Right ventricle myocardium superior (tissue), 1 donor: ENCODE measurements at regions not wholly inside any gene's neighbourhood (a gene's known extent, or its start where the extent isn't known, plus 50 kb on each side); places are given as distances from the start of the nearest gene placed in this dataset.
"Not testable (repeated sequence)": the region's sequence is repeated elsewhere in the genome, so short reads cannot be mapped to it uniquely, and the experiment has no call there.

Experiments used
- ATAC-seq: fragments of 200-7000 bp; cut with Tn5 transposase; one replicate; pipeline ENCODE4 v1.9.1; 2020; ENCODE audit warnings: mild to moderate bottlenecking; ENCODE audit not compliant: poor library complexity
- DNase-seq: peaks from one replicate; pipeline ENCODE4 v3.0.0-alpha.2; 2020
- intact Hi-C: fragments of 100-400 bp; cut with DNase I; formaldehyde crosslinking; loops from one replicate; pipeline ENCODE4 v1.11.2; 2022
- donor health status: DM: no; HTN: yes; CAD: no; lungs with severe emphysema.

DNA sequence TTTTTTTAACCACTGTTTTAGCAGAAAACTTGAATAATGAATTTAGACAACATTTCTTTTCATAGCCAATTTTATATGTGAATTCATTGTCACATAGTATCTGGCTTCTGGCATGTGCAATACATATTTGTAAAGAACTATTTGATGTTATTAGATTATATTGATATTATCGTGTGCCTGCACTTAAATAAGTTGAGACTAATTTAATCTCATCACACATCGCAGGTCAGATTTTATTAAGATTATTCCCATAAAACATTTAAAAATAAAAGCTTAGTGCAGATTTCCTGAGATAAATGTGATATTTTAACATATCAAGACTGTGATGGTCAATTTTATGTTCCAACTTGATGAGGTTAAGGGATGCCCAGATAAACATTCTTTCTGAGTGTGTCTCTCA is 1565.3 kb upstream of the LRRTM3 start:
- no peak for ATAC-seq
- intact Hi-C loops = no loop called here

DNA sequence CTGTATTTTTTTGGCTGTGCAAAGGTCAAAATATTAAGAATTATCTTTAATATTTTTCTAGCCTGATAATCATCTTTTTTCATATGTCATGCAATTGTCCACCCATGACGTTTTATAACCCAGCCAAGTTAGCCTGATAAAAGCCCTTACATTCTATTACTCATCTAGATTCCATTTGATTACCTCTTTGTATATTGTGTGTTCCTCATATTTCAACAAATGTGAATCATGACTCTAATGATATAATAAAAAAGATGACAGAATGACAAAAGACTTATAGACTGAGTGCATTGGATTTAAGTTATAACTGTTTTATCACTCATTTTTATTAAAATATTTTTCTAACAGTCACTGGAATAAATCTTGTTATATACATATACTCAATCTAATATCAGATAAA is 1560.0 kb upstream of the LRRTM3 start:
- DNase-seq (no peak), ATAC-seq (no peak)
- intact Hi-C loops = no loop called here

More for the DNA sequence above, 1565.3 kb upstream of the LRRTM3 start:
- DNase-seq = no peak

DNA sequence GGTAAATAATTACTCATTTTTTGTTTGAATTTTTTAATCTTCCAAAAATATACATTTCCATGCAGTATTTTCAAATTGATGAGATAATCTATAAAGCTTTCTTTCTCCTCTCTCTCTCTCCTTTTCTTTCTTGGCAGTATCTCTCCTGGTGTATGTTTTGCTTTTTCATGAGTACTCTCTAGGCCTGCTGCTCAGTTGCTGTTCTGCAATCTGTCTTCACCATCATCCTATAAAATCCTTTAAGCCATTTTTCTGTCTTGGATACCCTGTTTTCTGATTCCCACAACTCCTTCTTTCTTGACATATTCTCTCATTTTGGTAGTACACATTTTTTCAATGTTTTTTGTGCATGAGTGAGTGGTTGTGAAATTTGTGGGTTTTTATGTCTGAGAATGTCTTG is 1558.1 kb upstream of the LRRTM3 start:
- DNase-seq (no peak), ATAC-seq (no peak)
- intact Hi-C loops = no loop called here

- intact Hi-C loops = no loop called here
- DNase-seq (no peak), ATAC-seq (no peak)
Measured at GRCh38 chr10:65375528-65375927, 1550.3 kb upstream of the LRRTM3 start.

DNA sequence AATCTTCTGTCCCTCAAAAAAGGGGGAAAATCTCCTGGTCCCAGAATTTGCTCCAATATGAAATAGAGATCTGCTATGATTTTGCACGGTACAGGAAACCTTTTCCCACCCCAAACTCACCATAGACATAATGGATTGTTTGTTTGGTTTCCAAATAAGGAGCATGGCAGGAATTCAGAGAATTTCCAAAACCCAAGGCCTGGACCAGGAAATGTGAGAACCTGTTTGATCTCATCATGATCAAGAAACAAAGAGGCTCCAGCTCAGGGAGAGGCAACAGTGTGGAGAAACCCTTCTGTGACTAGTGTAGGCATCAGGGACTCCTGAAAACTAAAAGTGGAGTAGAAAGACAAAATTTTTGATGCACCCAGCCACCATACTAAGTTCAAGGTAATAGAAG is 1548.1 kb upstream of the LRRTM3 start:
- DNase-seq (no peak), ATAC-seq (no peak)
- intact Hi-C loops = no loop called here

- DNase-seq (no peak), ATAC-seq (no peak)
- intact Hi-C loops = no loop called here
Measured at GRCh38 chr10:65394502-65395297, 1531.1 kb upstream of the LRRTM3 start.

GRCh38 chr10:65395631-65396030 is 1530.2 kb upstream of the LRRTM3 start:
- intact Hi-C loops = no loop called here
- ATAC-seq = no peak

DNA sequence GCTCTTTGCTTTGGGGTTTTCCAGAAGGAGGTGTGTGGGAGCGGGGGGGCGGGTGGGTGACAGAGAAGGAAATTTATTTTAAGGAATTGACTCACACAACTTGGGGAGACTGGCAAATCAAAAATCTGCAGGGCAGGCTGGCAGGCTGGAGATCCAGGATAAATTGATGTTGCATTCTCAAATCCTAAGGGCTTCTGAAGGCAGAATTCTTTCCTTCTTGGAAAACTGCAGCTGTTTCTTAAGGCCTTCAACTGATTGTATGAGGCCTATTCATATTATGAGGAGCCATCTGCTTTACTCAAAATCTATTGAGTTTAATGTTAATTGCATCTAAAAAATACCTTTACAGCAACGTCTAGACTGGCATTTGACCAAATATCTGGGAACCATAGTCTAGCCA is 1528.8 kb upstream of the LRRTM3 start:
- ATAC-seq = no peak
- DNase-seq = no peak
- intact Hi-C loops = no loop called here

More at GRCh38 chr10:65395631-65396030, 1530.2 kb upstream of the LRRTM3 start:
- DNase-seq = no peak

GRCh38 chr10:65408401-65408800 is 1517.4 kb upstream of the LRRTM3 start:
- no peak for DNase-seq
- intact Hi-C loops = no loop called here
- ATAC-seq = no peak

GRCh38 chr10:65413001-65413400 is 1512.8 kb upstream of the LRRTM3 start:
- no peak for DNase-seq

GRCh38 chr10:65415318-65415717 is 1510.5 kb upstream of the LRRTM3 start:
- DNase-seq (no peak), ATAC-seq (no peak)
- intact Hi-C loops = no loop called here

More at GRCh38 chr10:65413001-65413400, 1512.8 kb upstream of the LRRTM3 start:
- no peak for ATAC-seq
- intact Hi-C loops = no loop called here

GRCh38 chr10:65416094-65416493 is 1509.7 kb upstream of the LRRTM3 start:
- intact Hi-C loops = no loop called here
- no peak for ATAC-seq
- DNase-seq = no peak

DNA sequence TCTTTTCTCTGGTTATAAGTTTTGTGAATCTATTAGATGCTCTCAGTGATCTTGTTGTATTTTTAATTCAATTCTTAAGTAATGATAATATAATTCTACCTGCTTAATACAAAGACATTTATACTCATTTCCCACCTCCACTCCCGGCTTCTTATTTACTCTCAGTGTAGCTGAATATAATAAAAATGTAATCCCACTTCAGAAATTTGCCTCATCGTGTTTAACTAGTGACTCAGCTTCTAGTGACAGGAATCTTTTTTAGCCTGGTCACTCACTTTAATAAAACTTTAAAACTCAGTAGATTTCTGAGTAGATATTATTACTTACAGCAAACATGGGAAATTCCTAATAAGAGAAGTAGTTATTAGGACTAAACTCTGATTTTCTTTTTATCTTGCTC is 1506.2 kb upstream of the LRRTM3 start:
- intact Hi-C loops = no loop called here
- DNase-seq = no peak
- no peak for ATAC-seq

DNA sequence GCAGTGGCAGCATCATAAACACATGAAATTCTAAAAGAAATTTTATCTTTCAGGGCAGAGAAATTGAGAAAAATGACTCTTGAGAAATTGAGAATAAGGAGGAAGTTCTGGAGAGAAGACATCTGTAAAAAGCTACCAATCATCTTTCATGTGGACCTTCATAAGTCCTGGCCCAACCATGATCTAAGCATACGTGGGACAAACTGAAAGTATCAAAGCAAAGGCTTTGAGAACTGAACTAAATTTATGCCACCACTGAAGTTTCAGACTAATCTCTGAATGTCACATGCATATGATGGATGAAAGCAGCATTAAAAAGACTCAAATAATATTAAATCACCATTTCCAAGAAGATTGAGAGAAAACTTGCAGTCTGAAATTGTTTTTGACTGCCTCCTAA is 1502.8 kb upstream of the LRRTM3 start:
- no peak for DNase-seq
- intact Hi-C loops = no loop called here
- no peak for ATAC-seq

- intact Hi-C loops, ATAC-seq: not testable (repeated sequence)
- DNase-seq = peak; percentile 25
Measured at GRCh38 chr10:65429381-65429780, 1496.5 kb upstream of the LRRTM3 start.

- no peak for DNase-seq
- intact Hi-C loops = no loop called here
- ATAC-seq = no peak
Measured at GRCh38 chr10:65430979-65431378, 1494.9 kb upstream of the LRRTM3 start.

GRCh38 chr10:65470986-65471385 is 1454.8 kb upstream of the LRRTM3 start:
- DNase-seq (no peak), ATAC-seq (no peak)
- intact Hi-C loops = no loop called here

DNA sequence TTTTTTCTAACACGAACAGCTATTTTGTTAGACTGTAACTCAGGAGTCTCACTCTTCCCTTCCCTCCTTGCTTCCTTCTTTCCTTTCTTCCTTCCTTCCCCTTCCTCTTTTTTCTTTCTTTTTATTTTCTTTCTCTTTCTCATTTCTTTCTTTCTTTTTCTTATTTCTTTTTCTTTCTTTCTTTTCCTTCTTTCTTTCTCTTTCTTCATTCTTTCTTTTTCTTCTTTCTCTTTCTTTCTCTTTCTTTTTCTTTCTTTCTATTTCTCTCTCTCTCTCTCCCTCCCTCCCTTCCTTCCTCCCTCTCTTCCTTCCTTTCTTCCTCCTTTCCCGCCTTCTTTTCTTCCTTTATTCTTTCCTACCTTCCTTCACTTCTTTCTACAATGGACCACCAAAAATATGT is 1443.0 kb upstream of the LRRTM3 start:
- ATAC-seq = no peak
- no peak for DNase-seq
- intact Hi-C loops = no loop called here

DNA sequence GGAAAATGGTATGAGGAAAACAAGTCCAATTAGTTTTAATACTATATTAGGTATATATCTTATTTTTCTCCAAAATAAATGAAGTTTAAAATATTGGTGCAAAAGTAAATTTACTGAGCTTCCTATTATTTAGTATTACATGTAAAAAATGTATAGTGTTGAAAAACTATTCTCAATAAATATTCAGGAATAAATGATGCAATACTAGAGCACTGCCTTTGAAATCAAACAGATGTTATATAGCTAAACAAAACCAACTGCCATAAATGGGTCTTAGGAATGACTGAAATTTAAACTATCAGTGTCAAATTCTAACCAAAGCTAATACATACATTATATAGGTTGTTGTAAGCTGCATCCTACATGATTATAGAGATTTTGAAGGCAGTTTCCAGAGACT is 1434.0 kb upstream of the LRRTM3 start:
- no peak for DNase-seq
- ATAC-seq = no peak
- intact Hi-C loops = no loop called here

DNA sequence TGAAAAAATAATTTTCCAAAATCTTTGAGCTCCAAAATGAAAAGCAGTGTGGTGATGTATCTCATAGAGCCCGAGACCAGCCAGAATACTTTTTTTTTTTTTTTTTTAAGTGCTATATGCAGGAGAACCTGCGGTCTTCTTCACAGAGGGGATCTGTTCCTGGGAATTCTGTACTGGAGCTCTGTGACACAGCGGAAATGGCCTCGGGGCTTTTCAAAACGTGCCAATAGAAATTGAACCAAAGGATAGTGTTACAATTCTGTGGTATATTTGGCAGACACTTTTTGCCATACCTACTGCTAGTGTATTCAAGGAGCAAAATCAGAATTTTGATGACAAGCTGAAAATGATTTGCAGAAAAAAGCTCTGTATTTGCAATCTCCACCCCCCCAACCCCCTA is 1429.3 kb upstream of the LRRTM3 start:
- ATAC-seq = no peak
- no peak for DNase-seq
- intact Hi-C loops = no loop called here

GRCh38 chr10:65497837-65498236 is 1428.0 kb upstream of the LRRTM3 start:
- intact Hi-C loops = no loop called here

More at GRCh38 chr10:65497837-65498236, 1428.0 kb upstream of the LRRTM3 start:
- ATAC-seq (no peak), DNase-seq (no peak)
